GM19397 (cell line): ENCODE measurements at regions not wholly inside any gene's neighbourhood (a gene's known extent, or its start where the extent isn't known, plus 50 kb on each side); places are given as distances from the start of the nearest gene placed in this dataset.
"Not testable (repeated sequence)": the region's sequence is repeated elsewhere in the genome, so short reads cannot be mapped to it uniquely, and the experiment has no call there.

Source experiments
- ATAC-seq: cut with Tn5 transposase; IDR thresholded peaks from one replicate; pipeline ENCODE4 v1.9.1; 2021; ENCODE audit warnings: mild to moderate bottlenecking, moderate library complexity; ENCODE audit not compliant: unreplicated experiment

DNA sequence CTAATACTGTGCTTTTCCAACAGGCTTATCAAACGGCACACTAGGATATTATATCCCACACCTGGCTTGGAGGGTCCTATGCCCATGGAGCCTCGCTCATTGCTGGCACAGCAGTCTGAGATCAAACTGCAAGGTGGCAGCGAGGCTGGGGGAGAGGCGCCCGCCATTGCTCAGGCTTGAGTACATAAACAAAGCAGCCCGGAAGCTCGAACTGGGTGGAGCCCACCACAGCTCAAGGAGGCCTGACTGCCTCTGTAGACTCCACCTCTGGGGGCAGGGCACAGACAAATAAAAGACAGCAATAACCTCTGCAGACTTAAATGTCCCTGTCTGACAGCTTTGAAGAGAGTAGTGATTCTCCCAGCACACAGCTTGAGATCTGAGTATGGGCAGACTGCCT is 128.0 kb upstream of the CAV2 start:
- ATAC-seq, result not testable (repeated sequence)

- ATAC-seq, result not testable (repeated sequence)
Observed at GRCh38 chr7:116373229-116373628, 126.3 kb upstream of the CAV2 start.

- no peak for ATAC-seq
Observed at GRCh38 chr7:116377721-116378120, 121.8 kb upstream of the CAV2 start.

DNA sequence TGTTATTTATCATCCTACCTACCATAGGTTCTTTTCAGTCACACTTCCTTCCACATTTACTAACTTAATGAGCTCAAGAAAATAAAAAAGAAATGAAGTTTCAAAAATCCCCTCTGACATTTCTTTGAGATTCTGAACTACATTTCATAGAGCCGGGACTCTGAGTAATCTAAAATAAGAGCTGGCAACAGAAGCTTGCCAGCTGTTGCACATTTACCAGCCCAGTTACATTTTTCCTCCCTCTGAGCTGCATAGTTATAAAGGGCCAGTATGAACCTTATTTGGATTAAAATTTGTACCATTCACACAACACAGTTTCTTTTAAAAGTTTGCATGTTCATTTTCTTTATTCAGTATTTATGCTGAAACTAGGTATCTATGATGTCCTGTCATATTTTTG is 119.5 kb upstream of the CAV2 start:
- ATAC-seq, result no peak

GRCh38 chr7:116382375-116382774 is 117.2 kb upstream of the CAV2 start:
- no peak for ATAC-seq

DNA sequence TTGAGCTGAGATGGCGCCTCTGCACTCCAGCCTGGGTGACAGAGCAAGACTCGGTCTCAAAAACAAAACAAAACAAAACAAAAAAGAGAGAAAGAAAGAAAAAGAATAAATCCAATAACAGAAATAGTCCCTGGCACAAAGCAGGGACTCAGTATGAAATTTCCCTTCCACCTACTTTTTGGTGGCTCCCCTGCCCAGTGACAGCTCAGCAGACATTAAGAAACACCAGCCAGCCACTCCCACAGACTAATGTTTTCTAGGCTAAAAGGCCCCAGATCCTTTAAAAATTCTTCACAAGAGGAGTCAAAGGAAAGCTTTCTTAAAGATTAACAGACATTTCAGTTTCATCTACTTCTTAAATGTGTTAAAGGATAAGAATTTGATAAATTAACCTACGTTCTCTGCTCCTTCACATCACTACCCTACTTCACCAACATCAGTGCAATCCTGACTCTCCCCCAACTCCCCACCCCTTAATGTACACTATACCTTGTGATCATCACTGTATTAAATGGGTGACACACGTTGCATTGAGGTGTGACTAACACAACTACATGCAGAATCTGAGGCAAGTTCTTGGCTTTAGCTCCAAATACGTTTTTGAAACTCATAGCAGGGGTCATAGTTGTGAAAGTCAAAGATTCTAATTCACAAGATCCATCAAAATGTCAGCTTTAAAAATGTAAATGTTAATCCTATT is 114.5 kb upstream of the CAV2 start:
- no peak for ATAC-seq

DNA sequence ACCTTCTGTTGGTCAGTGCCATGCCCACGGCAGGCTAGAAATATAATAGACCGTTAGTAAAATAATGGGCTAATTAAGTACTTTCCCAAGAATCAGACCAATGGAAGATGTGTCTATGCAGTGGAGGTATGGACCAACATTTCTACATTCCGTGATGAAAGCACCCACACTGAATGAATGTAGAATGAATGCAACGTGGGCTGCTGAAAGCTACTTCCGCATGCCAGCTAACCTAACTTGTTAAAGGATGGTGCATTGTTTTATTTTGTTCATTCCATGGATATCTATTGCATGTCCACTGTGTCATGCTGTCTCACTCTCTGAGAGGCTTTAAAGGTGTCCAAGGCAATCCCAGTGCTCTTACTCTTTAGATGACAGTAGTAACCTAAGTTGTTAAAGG is 112.9 kb upstream of the CAV2 start:
- no peak for ATAC-seq

GRCh38 chr7:116390363-116390762 is 109.2 kb upstream of the CAV2 start:
- ATAC-seq, result no peak

DNA sequence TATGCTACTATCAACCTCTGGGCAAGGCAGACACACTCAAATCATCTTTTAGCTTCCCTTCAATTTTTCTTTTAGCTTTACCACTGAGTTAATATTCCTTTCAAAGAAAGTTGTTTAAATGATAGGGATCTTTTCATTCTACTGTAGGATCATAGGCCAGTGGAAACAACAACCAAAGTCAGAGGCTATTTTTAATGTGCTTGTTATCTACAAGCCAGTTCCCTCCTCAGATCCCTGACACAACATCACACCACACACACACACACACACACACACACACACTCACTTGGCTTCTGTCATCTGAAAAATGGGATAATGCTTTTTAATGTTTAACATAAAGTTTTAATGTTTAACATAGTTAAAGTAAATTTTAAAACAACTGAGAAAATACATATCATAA is 106.7 kb upstream of the CAV2 start:
- ATAC-seq, result no peak

GRCh38 chr7:116393654-116394053 is 105.9 kb upstream of the CAV2 start:
- no peak for ATAC-seq

GRCh38 chr7:116394106-116394505 is 105.4 kb upstream of the CAV2 start:
- no peak for ATAC-seq

DNA sequence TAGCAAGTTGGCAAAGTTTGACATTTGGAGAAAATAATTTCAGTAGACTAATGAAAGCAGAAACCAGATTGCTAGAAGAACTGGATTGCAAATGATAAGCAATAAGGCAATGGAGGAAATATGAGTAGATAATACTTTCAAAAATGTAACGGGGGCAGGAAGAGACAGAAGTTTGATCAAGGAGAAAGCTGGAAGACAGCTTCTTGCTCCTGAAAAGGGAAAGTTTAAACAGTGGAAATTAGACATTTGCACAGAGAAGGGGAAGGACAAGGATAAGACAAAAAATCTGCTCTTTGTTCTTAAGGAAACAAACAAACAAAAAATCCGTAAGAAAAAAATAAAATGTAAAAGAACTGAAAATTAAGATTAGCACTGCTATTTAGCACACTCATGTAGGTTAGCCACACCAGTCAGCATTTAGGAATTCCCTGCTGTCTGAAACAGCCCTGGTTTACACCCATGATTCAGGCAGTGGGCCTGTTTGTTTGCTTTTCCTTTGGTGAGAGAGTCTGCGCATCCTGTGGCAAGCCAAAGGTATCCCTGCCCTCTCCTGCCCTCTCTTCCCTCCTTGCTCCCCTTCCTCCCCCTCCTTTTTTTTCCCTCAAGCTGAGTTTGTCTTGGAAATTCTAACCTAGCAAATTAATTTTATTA is 104.3 kb upstream of the CAV2 start:
- ATAC-seq, result no peak

DNA sequence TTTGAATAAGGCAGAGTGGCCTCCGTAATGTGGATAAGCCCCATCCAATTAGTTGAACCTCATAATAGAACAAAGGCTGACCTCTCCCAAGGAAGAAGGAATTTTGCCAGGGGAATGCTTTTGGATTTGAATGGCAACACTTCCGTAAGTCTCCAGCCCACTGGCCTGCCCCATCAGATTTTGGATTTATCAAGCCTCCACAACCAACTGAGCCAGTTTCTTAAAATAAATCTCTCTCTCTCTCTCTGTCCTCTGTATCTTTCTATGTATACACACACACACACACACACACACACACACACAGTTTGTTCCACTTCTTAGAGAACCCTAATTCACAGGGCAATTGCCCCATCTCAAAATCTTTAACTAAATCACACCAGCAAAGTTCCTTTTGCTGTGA is 100.9 kb upstream of the CAV2 start:
- ATAC-seq, result no peak

GRCh38 chr7:116399819-116400218 is 99.7 kb upstream of the CAV2 start:
- no peak for ATAC-seq

GRCh38 chr7:116400522-116400921 is 99.0 kb upstream of the CAV2 start:
- ATAC-seq, result no peak

- ATAC-seq, result no peak
Observed at GRCh38 chr7:116401711-116402110, 97.8 kb upstream of the CAV2 start.

DNA sequence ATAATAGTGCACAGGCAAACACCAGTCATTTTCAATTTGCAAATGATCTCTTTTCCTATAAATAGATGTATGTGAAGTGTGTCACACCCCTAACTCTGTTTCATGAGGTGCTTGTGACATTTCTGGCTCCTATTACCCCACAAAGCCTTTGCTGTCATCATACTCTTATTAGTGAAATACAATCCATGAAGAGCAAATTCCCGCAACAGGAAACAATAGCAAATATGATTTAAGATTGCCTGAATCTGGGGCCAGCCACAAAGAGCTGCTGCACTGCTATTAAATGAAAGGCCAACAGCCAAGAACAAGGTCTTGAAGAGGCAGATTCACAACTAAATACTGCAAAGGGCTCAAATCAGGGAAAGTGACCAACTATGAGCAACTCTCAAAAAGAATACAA is 96.3 kb upstream of the CAV2 start:
- ATAC-seq, result no peak

- ATAC-seq, result no peak
Observed at GRCh38 chr7:116404389-116404788, 95.1 kb upstream of the CAV2 start.

- no peak for ATAC-seq
Observed at GRCh38 chr7:116405810-116406209, 93.7 kb upstream of the CAV2 start.

GRCh38 chr7:116407165-116407564 is 92.4 kb upstream of the CAV2 start:
- ATAC-seq, result no peak

DNA sequence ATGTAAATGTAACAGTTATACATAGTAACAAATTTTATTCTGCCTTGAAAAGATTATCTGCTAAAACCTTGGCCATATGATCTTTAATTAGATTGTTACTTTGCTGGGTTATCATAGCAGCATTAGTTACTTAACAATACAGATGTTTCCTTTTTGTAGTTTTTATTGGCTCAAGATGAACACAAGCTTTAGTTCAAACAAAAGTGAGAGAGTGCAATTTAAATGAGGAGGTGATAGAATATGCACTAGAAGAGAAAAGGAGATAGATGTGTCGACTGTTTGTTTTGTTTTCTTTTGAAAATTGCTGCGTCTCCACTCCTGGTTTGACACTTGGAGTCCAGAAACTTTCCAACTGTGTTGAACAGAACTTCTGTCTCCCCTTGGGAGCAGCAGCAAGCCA is 91.4 kb upstream of the CAV2 start:
- no peak for ATAC-seq

- ATAC-seq, result not testable (repeated sequence)
Observed at GRCh38 chr7:116408831-116409453, 90.6 kb upstream of the CAV2 start.
